Panc1 (cell line): ENCODE measurements at regions not wholly inside any gene's neighbourhood (a gene's known extent, or its start where the extent isn't known, plus 50 kb on each side); places are given as distances from the start of the nearest gene placed in this dataset.
"Not testable (repeated sequence)": the region's sequence is repeated elsewhere in the genome, so short reads cannot be mapped to it uniquely, and the experiment has no call there.

Source experiments
- ATAC-seq: fragments of 200-7000 bp; cut with Tn5 transposase; 2 replicates; pipeline ENCODE4 v1.9.1; 2020; ENCODE audit warnings: mild to moderate bottlenecking, moderate library complexity
- BruUV-seq: library from RNA; stranded (reverse); fragments of 400-500 nt; replicated peaks from 2 replicates; lab custom pipeline; 2021; lab: Mats Ljungman, UMichigan
- CTCF ChIA-PET: fragments of 300-600 bp; sonication (Branson Sonifier 250); formaldehyde crosslinking; loops from one replicate; lab custom pipeline; 2022; ENCODE audit warnings: antibody characterized with exemption; lab: Charles Lee
- POLR2A ChIA-PET: fragments of 300-600 bp; sonication (Branson Sonifier 250); formaldehyde crosslinking; loops from one replicate; lab custom pipeline; 2022; ENCODE audit warnings: antibody characterized with exemption; lab: Charles Lee
- DNase-seq: peaks from one replicate; pipeline ENCODE4 v3.0.0-alpha.2; 2010; ENCODE audit warnings: low read depth, low spot score
- H3K27ac ChIP-seq: 2 replicates; pipeline ENCODE4 v1.5.1; 2011; ENCODE audit warnings: mild to moderate bottlenecking, low read length, inconsistent platforms
- H3K27me3 ChIP-seq: fragments of 200-500 bp; sonication (Bioruptor generic); 2 replicates; pipeline ENCODE4 v1.6.0; 2014; ENCODE audit warnings: low read length, inconsistent platforms; ENCODE audit not compliant: control insufficient read depth, insufficient read depth
- H3K36me3 ChIP-seq: fragments of 200-500 bp; sonication (Bioruptor generic); 2 replicates; pipeline ENCODE4 v1.5.1; 2014; ENCODE audit warnings: inconsistent platforms, mild to moderate bottlenecking, low read length, moderate library complexity; ENCODE audit not compliant: control insufficient read depth, insufficient read depth
- H3K4me1 ChIP-seq: 2 replicates; pipeline ENCODE4 v1.5.1; 2011; ENCODE audit warnings: inconsistent platforms, mild to moderate bottlenecking, low read length, moderate library complexity; ENCODE audit not compliant: control insufficient read depth, insufficient read depth
- H3K4me3 ChIP-seq, 2 experiments: 2 replicates each; pipeline ENCODE4 v1.5.1; 2011 to 2012; ENCODE audit warnings: low read depth in 2 of 2, low read length in 2 of 2, mild to moderate bottlenecking in 2 of 2, inconsistent platforms in 1 of 2, moderate library complexity in 1 of 2
- H3K9me3 ChIP-seq: fragments of 200-500 bp; sonication (Bioruptor generic); 2 replicates; pipeline ENCODE4 v1.5.1; 2014; ENCODE audit warnings: low read depth, mild to moderate bottlenecking, inconsistent platforms, low read length, moderate library complexity; ENCODE audit not compliant: control insufficient read depth, insufficient read depth
- CTCF ChIP-seq: fragments of 450-650 bp; IDR thresholded peaks from 2 replicates; pipeline ENCODE4 v1.5.1; 2017; ENCODE audit warnings: mild to moderate bottlenecking
- POLR2AphosphoS5 ChIP-seq: IDR thresholded peaks from 2 replicates; pipeline ENCODE4 v1.6.1; 2012; ENCODE audit warnings: mild to moderate bottlenecking, low read depth, low read length, moderate library complexity
- REST ChIP-seq, 2 experiments: IDR thresholded peaks; 2 replicates each; pipeline ENCODE4 v1.6.1; 2011 to 2012; ENCODE audit warnings: low read depth in 2 of 2, control low read depth in 1 of 2, low read length in 1 of 2, mild to moderate bottlenecking in 1 of 2, moderate library complexity in 1 of 2; ENCODE audit not compliant: insufficient read depth in 1 of 2
- SIN3A ChIP-seq: IDR thresholded peaks from 2 replicates; pipeline ENCODE4 v1.6.1; 2012; ENCODE audit warnings: low read depth, mild to moderate bottlenecking, low read length, moderate library complexity, borderline replicate concordance; ENCODE audit not compliant: insufficient read depth
- TCF7L2 ChIP-seq: IDR thresholded peaks from 2 replicates; pipeline ENCODE4 v1.6.1; 2011; ENCODE audit warnings: mild to moderate bottlenecking, low read depth, low read length, inconsistent platforms
- in situ Hi-C: cut with HindIII; loops from 2 replicates; pipeline ENCODE4 v1.10.0; 2016; ENCODE audit warnings: low sequenced_read_pairs, low pct_unique_long_range_greater_than_20kb
- intact Hi-C: fragments of 100-400 bp; cut with micrococcal nuclease; formaldehyde crosslinking; loops from one replicate; pipeline ENCODE4 v1.10.0; 2022; ENCODE audit not compliant: unreplicated experiment

- intact Hi-C loops (no loop called here), in situ Hi-C loops (no loop called here)
- Histone ChIP-seq H3K4me3 (no peak overlapping the region), H3K9me3 (no peaks in the 10 kb centered on the region; the same call in 1 of the 2 replicates), H3K4me1 (no peaks in the 10 kb centered on the region), H3K27ac (no peak overlapping the region), H3K36me3 (no peaks in the 10 kb centered on the region), H3K27me3 (no peaks in the 10 kb centered on the region)
- no peak for TF ChIP-seq POLR2AphosphoS5
- TF ChIP-seq TCF7L2 = no peak
- no peak for TF ChIP-seq CTCF
- TF ChIP-seq REST (IDR thresholded peaks at IDR 0.05; ENCODE audit: insufficient read depth in 1 of 2, low read depth in 2 of 2, low read length in 1 of 2) = no peak
- TF ChIP-seq SIN3A = no peak
- ChIA-PET CTCF (no interaction called here), POLR2A (no interaction called here)
- DNase-seq = no peak
- BruUV-seq = no TSS peak
- no peak for ATAC-seq
Measured at GRCh38 chr6:68126089-68126749, 508.9 kb upstream of the ADGRB3 start.

GRCh38 chr6:68122975-68123374 is 512.1 kb upstream of the ADGRB3 start:
- H3K4me3 ChIP-seq, POLR2A ChIA-PET, BruUV-seq, H3K4me1 ChIP-seq, H3K27me3 ChIP-seq, ATAC-seq, H3K9me3 ChIP-seq, in situ Hi-C loops, intact Hi-C loops, H3K36me3 ChIP-seq, H3K27ac ChIP-seq, CTCF ChIA-PET, DNase-seq: not testable (repeated sequence)

GRCh38 chr6:68122032-68122431 is 513.0 kb upstream of the ADGRB3 start:
- in situ Hi-C loops (no loop called here), intact Hi-C loops (no loop called here)
- TF ChIP-seq CTCF = no peak
- TF ChIP-seq POLR2AphosphoS5 = no peak
- TF ChIP-seq TCF7L2 = no peak
- no peaks in the 10 kb centered on the region for H3K27me3 ChIP-seq
- no peaks in the 10 kb centered on the region; the same call in 1 of the 2 replicates for H3K9me3 ChIP-seq
- H3K4me1 ChIP-seq = no peaks in the 10 kb centered on the region
- no peaks in the 10 kb centered on the region for H3K36me3 ChIP-seq
- CTCF ChIA-PET = no interaction called here
- no TSS peak for BruUV-seq
- ATAC-seq (no peak), DNase-seq (no peak)
- no peak overlapping the region for H3K27ac ChIP-seq
- POLR2A ChIA-PET = no interaction called here
- no peak overlapping the region for H3K4me3 ChIP-seq

- H3K36me3 ChIP-seq, DNase-seq, in situ Hi-C loops, H3K27me3 ChIP-seq, BruUV-seq, H3K4me1 ChIP-seq, H3K4me3 ChIP-seq, CTCF ChIA-PET, ATAC-seq, POLR2A ChIA-PET, intact Hi-C loops, H3K9me3 ChIP-seq, H3K27ac ChIP-seq: not testable (repeated sequence)
Measured at GRCh38 chr6:68120954-68121353, 514.1 kb upstream of the ADGRB3 start.
